HG03432 (cell line): ENCODE measurements at regions not wholly inside any gene's neighbourhood (a gene's known extent, or its start where the extent isn't known, plus 50 kb on each side); places are given as distances from the start of the nearest gene placed in this dataset.
"Not testable (repeated sequence)": the region's sequence is repeated elsewhere in the genome, so short reads cannot be mapped to it uniquely, and the experiment has no call there.

Experiments used
- ATAC-seq: cut with Tn5 transposase; IDR thresholded peaks from one replicate; pipeline ENCODE4 v1.9.1; 2021; ENCODE audit warnings: mild to moderate bottlenecking, moderate library complexity; ENCODE audit not compliant: unreplicated experiment

- not testable (repeated sequence) for ATAC-seq
Measured at GRCh38 chr9:118695249-118695648, 674.0 kb downstream of the BRINP1 start.

- no peak for ATAC-seq
Measured at GRCh38 chr9:118701985-118702384, 667.2 kb downstream of the BRINP1 start.

GRCh38 chr9:118711843-118712242 is 657.4 kb downstream of the BRINP1 start:
- ATAC-seq: no peak

- no peak for ATAC-seq
Measured at GRCh38 chr9:118721276-118721675, 648.0 kb downstream of the BRINP1 start.

- no peak for ATAC-seq
Measured at GRCh38 chr9:118721923-118722322, 647.3 kb downstream of the BRINP1 start.

- ATAC-seq: no peak
Measured at GRCh38 chr9:118729981-118730380, 639.3 kb downstream of the BRINP1 start.

GRCh38 chr9:118732998-118733397 is 636.2 kb downstream of the BRINP1 start:
- ATAC-seq: no peak

GRCh38 chr9:118734696-118735095 is 634.5 kb downstream of the BRINP1 start:
- no peak for ATAC-seq

GRCh38 chr9:118736406-118736805 is 632.8 kb downstream of the BRINP1 start:
- no peak for ATAC-seq

GRCh38 chr9:118751077-118751847 is 618.0 kb downstream of the BRINP1 start:
- ATAC-seq: no peak

GRCh38 chr9:118751848-118752223 is 617.4 kb downstream of the BRINP1 start:
- no peak for ATAC-seq

- no peak for ATAC-seq
Measured at GRCh38 chr9:118761016-118761790, 608.0 kb downstream of the BRINP1 start.

- ATAC-seq: no peak
Measured at GRCh38 chr9:118767571-118767970, 601.7 kb downstream of the BRINP1 start.

- ATAC-seq: no peak
Measured at GRCh38 chr9:118782790-118783463, 586.3 kb downstream of the BRINP1 start.

- ATAC-seq: no peak
Measured at GRCh38 chr9:118784033-118784432, 585.2 kb downstream of the BRINP1 start.

GRCh38 chr9:118785456-118785855 is 583.8 kb downstream of the BRINP1 start:
- ATAC-seq: no peak

GRCh38 chr9:118786877-118787276 is 582.4 kb downstream of the BRINP1 start:
- no peak for ATAC-seq

- ATAC-seq: no peak
Measured at GRCh38 chr9:118809160-118809625, 560.0 kb downstream of the BRINP1 start.

- ATAC-seq: no peak
Measured at GRCh38 chr9:118829334-118829733, 539.9 kb downstream of the BRINP1 start.

- no peak for ATAC-seq
Measured at GRCh38 chr9:118832371-118832770, 536.9 kb downstream of the BRINP1 start.

- no peak for ATAC-seq
Measured at GRCh38 chr9:118836891-118837290, 532.3 kb downstream of the BRINP1 start.

- ATAC-seq: no peak
Measured at GRCh38 chr9:118871531-118871930, 497.7 kb downstream of the BRINP1 start.
